Calu3 (cell line): ENCODE measurements at regions not wholly inside any gene's neighbourhood (a gene's known extent, or its start where the extent isn't known, plus 50 kb on each side); places are given as distances from the start of the nearest gene placed in this dataset.

Experiments used
- BruUV-seq: library from RNA; stranded (reverse); fragments of 400-500 nt; replicated peaks from 2 replicates; lab custom pipeline; 2021; lab: Mats Ljungman, UMichigan
- CTCF ChIA-PET: fragments of 300-600 bp; sonication (Branson Sonifier 250); formaldehyde crosslinking; loops from one replicate; lab custom pipeline; 2022; ENCODE audit warnings: antibody characterized with exemption; lab: Charles Lee
- DNase-seq: peaks from one replicate; pipeline ENCODE4 v3.0.0; 2022
- H3K27ac Mint-ChIP-seq: one replicate; pipeline ENCODE4 v1.8.0; 2022; ENCODE audit warnings: mixed read lengths; ENCODE audit not compliant: unreplicated experiment
- H3K27me3 Mint-ChIP-seq: one replicate; pipeline ENCODE4 v1.8.0; 2022; ENCODE audit warnings: mixed read lengths; ENCODE audit not compliant: unreplicated experiment
- H3K36me3 Mint-ChIP-seq: one replicate; pipeline ENCODE4 v1.8.0; 2022; ENCODE audit warnings: mild to moderate bottlenecking, moderate library complexity, mixed read lengths; ENCODE audit not compliant: insufficient read depth, unreplicated experiment
- H3K4me1 Mint-ChIP-seq: one replicate; pipeline ENCODE4 v1.8.0; 2022; ENCODE audit warnings: mild to moderate bottlenecking, low read depth, mixed read lengths; ENCODE audit not compliant: unreplicated experiment
- H3K4me3 Mint-ChIP-seq: one replicate; pipeline ENCODE4 v1.8.0; 2022; ENCODE audit warnings: mild to moderate bottlenecking, low read depth, moderate library complexity, mixed read lengths; ENCODE audit not compliant: unreplicated experiment
- H3K9me3 Mint-ChIP-seq: one replicate; pipeline ENCODE4 v1.8.0; 2022; ENCODE audit warnings: low read depth, mixed read lengths; ENCODE audit not compliant: unreplicated experiment
- CTCF ChIP-seq: fragments of 200-600 bp; IDR thresholded peaks from one replicate; pipeline ENCODE4 v1.8.0; 2022; ENCODE audit warnings: antibody characterized with exemption; ENCODE audit not compliant: unreplicated experiment
- intact Hi-C: fragments of 100-400 bp; cut with micrococcal nuclease; formaldehyde crosslinking; loops from one replicate; pipeline ENCODE4 v1.10.0; 2022; ENCODE audit not compliant: unreplicated experiment

DNA sequence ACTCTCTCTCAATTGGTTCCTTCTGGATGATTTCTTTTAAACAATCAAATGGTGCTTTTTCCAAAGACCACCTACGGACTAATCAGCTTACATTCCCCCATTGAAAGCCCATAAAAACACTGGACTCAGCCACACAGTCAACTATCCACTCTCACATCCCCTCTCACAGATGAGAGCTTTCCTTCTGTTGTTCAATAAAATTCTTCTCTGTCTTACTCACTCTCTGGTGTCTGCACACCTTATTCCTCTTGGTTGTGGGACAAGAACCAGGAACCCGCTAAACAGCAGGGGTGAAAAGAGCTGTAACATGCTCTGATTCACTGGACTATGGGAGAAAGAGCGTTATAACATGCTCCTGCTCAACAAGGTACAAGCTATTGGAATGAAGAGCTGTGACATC, 2896.2 kb downstream of the PCDH9 start:
- H3K36me3 Mint-ChIP-seq: no peaks in the 10 kb centered on the region
- no TSS peak for BruUV-seq
- H3K4me1 Mint-ChIP-seq: no peaks in the 10 kb centered on the region
- no peak for DNase-seq
- no peak for TF ChIP-seq CTCF
- H3K27me3 Mint-ChIP-seq: no peaks in the 10 kb centered on the region
- H3K4me3 Mint-ChIP-seq: no peak overlapping the region
- intact Hi-C loops: no loop called here
- H3K9me3 Mint-ChIP-seq: peaks cover 4% of the 10 kb centered on the region
- no peak overlapping the region for H3K27ac Mint-ChIP-seq
- CTCF ChIA-PET: no interaction called here

DNA sequence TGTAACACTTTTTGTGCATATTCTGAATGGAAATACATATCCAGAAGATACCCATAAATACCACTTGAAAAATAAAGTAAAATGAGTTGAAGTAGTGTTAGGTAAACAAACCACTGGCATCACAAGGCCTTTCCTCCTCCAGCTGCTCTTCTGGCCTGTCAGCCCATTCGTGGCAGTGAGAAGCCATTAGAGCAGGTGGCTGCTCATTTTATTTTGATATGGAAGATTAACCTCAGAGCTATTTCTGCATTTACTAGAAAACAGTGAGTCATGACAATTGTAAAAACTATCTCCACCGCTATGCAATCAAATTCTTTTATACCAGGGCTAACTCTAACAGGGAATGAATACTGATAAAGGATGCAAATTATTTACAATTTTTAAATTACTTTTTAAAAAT, 2898.1 kb downstream of the PCDH9 start:
- Mint-ChIP-seq H3K36me3 (no peaks in the 10 kb centered on the region), H3K4me3 (no peak overlapping the region), H3K27me3 (no peaks in the 10 kb centered on the region), H3K27ac (no peak overlapping the region), H3K9me3 (peaks cover 4% of the 10 kb centered on the region), H3K4me1 (no peaks in the 10 kb centered on the region)
- CTCF ChIA-PET: no interaction called here
- BruUV-seq: no TSS peak
- intact Hi-C loops: no loop called here
- no peak for DNase-seq
- TF ChIP-seq CTCF: no peak

DNA sequence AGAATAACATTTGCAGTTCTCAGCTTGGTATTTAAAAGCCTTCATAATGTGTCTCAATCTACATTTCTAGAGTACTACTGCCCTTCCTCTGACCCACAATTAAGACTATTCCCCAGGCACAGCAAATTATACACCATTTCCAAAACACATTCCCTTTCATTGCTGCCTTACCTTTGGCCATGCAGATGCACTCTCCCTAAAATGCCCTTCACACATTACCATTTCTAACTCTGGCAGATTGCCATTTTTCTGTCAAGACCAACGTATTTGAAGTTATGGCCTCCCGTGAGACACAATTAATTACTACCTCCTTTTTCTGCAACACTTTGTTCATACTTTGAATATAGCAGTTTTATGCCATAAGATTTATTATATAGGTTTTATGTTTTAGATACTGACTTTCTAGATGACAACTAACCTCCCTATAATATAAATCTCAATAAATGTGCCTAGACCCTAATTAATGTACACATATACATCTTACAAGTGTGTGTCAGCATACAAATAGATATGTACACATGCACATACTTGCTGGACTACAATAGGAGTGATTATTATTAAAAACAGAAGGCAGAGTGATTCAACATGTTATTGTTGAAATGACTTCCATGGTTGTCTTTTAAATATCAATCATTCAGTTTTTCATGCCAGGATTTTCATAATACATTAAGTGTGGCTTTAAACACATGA, 2902.5 kb downstream of the PCDH9 start:
- Mint-ChIP-seq H3K27ac (no peak overlapping the region), H3K4me1 (no peaks in the 10 kb centered on the region), H3K4me3 (no peak overlapping the region), H3K9me3 (peaks cover 3% of the 10 kb centered on the region), H3K36me3 (no peaks in the 10 kb centered on the region), H3K27me3 (no peaks in the 10 kb centered on the region)
- intact Hi-C loops: no loop called here
- BruUV-seq: no TSS peak
- no peak for TF ChIP-seq CTCF
- no peak for DNase-seq
- CTCF ChIA-PET: no interaction called here

DNA sequence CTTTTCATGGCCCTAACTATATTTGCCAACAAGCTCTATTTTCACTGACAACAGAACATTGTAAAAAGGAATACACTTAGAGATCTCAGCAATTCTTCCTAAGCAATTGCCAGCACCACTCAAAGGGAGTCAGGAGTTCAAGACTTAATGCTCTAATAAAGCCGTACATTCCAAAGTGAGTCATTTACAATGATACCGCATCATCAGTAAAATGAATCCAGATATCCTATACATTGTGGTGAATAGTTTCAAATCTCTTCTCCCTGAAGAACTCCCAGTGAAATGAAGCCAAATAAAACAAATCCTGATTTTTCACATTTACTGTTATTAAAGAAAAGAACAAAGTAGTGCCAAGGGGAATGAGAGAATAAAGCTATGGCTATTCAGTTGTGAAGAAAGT, 2898.7 kb upstream of the PCDH20 start:
- intact Hi-C loops: no loop called here
- H3K4me1 Mint-ChIP-seq: no peaks in the 10 kb centered on the region
- H3K27ac Mint-ChIP-seq: no peak overlapping the region
- no peak for DNase-seq
- no peaks in the 10 kb centered on the region for H3K9me3 Mint-ChIP-seq
- H3K27me3 Mint-ChIP-seq: no peaks in the 10 kb centered on the region
- no peaks in the 10 kb centered on the region for H3K36me3 Mint-ChIP-seq
- BruUV-seq: no TSS peak
- no peak overlapping the region for H3K4me3 Mint-ChIP-seq
- TF ChIP-seq CTCF: no peak
- CTCF ChIA-PET: no interaction called here
